ENCODE measurements at regions not wholly inside any gene's neighbourhood (a gene's known extent, or its start where the extent isn't known, plus 50 kb on each side); places are given as distances from the start of the nearest gene placed in this dataset.

DNA sequence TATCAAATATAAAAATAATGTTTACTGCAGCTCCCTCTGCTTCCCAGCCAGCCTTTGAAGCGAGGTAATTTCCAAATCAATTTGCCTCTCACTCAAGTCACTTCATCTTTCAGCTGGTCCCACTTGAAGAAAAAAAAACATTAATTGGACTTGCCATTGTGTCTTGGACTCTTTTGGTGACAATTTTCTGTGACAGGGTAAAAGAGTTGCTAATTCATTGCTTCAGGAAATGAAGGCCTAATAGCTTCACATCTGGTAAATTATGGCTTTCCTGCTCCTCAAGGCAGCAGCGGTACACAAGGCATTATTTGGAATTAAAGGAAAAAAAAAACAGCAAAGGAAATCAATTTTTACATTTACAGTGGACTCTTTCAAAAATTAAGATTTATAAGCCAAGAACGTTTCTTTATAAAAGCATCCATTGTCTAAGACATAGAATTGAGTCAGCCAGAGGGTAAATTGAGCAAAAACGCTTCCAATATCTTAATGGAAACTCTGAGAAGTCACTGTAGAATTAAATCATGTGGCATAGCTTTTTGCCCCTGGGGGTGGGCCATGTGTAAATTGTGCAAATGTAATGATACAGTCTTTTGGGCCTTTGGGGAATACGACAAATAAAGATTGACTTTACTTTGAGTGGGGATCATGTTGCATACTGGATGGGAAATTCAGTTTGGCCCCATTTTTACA lies 102.5 kb downstream of the LYPLAL1 start:
- DNase-seq (ENCODE audit: low read depth) = no peak

DNA sequence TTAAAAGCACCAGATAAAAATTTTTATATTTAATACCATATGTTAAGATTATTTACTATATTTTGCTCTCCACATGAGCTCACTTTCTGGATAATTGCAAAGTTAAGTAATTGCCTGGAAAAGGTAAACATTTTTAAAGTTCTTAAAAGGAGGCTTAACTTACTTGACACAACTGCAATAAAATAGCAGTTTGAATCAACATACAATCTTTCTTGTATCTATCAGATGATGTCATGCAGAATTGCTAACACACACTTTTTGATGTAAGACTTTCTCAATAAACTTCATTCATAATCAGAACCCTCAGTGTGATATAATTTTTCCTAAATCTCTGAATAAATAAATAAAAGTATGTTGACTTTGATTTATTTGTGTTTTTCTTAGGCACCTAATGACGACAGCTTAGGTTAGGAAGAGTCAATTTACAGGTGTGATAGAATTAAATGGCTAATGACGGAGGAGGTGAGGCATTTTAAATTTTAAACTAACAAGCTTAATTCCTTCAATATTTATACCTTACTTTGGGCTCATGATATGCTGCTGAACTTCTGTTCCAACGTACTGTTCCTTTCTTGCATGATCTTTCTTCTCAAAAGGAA lies 99.5 kb downstream of the LYPLAL1 start:
- DNase-seq (ENCODE audit: low read depth) = no peak

DNA sequence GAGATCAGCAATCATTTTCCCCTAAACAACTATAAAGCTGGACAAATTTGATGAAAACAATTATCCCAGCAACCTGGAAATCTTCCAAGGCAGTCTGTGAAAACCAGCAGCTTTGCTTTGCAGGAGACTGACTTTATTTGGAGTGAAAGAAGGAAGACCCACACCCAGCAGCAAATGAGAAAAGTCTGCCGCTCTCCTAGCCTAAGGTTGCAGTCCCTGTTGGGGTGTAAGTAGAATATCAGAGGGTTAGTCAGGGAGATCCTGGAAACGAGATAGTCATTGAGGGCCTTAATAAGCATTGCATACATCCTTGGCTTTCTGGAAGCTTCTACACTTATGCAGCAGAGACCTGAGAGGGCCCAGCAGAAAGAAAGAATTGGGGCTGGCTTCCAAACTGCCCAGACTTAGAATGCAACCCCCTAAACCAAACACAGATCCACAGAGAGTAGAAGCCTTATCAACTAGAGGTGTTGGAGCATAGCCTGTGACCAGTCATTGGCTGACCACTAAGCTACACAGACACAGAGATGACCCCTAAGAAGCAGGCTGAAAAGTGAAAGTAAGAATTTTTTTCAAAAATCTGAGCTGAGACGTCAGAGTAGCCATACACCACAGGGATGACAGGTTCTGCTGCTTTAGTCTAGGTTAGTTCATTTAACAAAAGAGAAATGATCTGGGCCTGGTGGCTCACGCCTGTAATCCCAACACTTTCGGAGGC lies 98.3 kb downstream of the LYPLAL1 start:
- no peak for DNase-seq (ENCODE audit: low read depth)

DNA sequence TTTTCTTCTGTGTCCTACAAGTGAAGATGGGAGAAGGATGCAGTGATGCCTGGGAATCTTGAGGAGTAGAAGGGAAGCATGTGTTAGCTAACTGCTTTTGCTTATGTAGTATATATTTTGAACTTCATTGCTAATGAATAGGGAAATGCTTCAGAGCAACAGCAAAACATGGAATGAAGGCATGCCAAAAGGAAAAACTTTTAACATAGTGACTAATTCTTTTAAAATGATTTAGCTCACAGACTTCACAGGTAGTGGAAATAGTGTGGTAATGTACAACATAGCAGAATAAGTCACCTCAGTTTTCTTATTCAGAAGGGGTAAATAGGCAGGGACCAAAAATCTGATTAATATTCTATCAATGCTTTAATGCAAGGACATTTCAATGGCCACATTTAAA lies 95.5 kb downstream of the LYPLAL1 start:
- DNase-seq (ENCODE audit: low read depth) = no peak

DNA sequence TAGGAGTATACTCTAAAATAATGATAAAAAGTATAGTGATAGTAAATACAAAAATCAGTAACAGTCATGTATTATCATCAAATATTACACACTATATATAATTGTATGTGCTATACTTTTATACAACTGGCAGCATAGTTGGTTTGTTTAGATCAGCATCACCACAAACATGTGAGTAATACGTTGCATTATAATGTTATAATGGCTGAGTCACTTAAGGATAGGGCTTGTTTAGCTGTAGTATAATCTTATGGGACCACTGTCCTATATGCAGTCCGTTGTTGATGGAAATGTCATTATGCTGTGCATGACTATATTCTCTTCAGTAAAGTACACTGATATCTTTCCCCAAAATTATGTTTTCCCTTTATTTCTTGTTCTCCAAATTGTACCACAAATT lies 92.8 kb downstream of the LYPLAL1 start:
- DNase-seq (ENCODE audit: low read depth) = no peak

DNA sequence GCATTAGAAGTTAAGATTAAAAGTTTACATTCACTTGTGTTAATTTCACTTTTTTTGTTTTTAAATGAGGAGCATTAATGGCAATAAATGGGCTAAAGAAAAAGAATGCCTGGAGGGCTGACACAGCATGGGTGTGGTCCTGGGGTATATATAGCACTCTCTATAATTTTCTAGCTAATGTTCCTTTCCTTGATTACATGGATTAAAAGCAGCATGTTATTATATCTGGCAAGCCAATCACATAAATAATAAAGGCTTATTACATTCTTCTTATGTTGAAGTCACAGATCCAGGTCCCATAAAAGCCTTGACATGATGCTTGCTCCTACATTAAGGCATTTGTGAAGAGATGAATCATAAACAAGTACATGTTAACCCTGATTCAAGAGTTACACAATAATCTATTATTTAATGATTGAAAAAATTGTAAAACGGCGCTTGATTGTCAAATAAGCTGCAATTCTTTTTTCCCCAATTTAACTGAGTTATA lies 91.4 kb downstream of the LYPLAL1 start:
- DNase-seq (ENCODE audit: low read depth) = no peak

DNA sequence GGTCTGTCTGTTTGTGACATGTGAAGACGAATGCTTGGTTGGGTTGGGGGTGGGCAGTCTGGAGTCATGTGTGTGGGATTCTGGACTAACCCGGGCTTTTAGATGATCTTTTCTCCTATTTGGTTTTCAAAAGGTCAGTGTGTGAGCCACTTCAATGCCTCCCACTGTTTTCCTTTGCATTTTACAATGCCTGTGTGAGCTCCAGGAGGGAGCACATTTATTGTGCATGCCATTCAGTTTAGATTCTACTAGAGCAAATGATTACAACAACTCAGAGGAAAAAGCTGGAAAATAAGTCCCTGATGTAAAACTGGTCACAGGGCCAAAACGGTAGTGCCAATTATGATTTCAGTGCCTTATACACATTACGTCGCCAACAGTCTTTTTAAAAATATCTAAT lies 90.9 kb downstream of the LYPLAL1 start:
- DNase-seq (ENCODE audit: low read depth) = no peak
